ENCODE measurements at regions not wholly inside any gene's neighbourhood (a gene's known extent, or its start where the extent isn't known, plus 50 kb on each side); places are given as distances from the start of the nearest gene placed in this dataset.
A peak's percentile ranks its signal among the peaks of the same experiment; 100 is the strongest.

DNA sequence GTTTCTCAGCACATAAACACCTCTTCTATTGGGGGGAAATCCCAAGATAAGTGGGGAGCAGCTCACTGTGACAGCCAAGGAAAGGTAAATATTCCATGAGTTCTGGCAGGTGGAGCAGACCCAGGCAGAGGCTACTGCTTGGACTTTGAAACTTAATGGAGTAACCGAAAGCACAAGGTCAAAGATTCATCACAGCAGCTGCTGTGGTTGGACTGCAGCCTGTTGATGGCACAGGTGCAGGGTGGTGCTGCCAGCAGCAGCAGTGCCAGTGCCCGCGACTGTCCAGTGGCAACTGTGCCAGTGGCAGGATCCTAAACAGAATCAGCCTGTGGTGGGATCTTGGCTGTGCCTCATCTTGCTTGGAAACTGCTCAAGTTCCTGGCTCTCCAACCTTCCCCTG is 81.4 kb upstream of the ARID2 start:
- intact Hi-C loops (cut with micrococcal nuclease; ENCODE audit: unreplicated experiment), result no loop called here
- no TSS peak for BruUV-seq (replicated peaks)
- CTCF ChIA-PET (ENCODE audit: low intra/inter-chr PET ratio, low total read pairs), result no interaction called here
- TF ChIP-seq, protein P1, sequence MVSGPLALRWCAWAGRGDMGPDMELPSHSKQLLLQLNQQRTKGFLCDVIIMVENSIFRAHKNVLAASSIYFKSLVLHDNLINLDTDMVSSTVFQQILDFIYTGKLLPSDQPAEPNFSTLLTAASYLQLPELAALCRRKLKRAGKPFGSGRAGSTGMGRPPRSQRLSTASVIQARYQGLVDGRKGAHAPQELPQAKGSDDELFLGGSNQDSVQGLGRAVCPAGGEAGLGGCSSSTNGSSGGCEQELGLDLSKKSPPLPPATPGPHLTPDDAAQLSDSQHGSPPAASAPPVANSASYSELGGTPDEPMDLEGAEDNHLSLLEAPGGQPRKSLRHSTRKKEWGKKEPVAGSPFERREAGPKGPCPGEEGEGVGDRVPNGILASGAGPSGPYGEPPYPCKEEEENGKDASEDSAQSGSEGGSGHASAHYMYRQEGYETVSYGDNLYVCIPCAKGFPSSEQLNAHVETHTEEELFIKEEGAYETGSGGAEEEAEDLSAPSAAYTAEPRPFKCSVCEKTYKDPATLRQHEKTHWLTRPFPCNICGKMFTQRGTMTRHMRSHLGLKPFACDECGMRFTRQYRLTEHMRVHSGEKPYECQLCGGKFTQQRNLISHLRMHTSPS (CRISPR knock-in tag; IDR thresholded peaks at IDR 0.05; ENCODE audit: low read depth), result peak; percentile 69; the same call in 1 of the 2 replicates
- peak; percentile 82 for TF ChIP-seq HNF4A (CRISPR knock-in tag; IDR thresholded peaks at IDR 0.05)
- 0 out of 2 replicates have a peak, but pooled peaks have one; percentile 7 for TF ChIP-seq NR2F6 (IDR thresholded peaks at IDR 0.05)
- no peak for TF ChIP-seq NR2F6 (CRISPR knock-in tag; IDR thresholded peaks at IDR 0.05)
- TF ChIP-seq CEBPG (CRISPR knock-in tag; IDR thresholded peaks at IDR 0.05), result no peak
- TF ChIP-seq, protein P2, sequence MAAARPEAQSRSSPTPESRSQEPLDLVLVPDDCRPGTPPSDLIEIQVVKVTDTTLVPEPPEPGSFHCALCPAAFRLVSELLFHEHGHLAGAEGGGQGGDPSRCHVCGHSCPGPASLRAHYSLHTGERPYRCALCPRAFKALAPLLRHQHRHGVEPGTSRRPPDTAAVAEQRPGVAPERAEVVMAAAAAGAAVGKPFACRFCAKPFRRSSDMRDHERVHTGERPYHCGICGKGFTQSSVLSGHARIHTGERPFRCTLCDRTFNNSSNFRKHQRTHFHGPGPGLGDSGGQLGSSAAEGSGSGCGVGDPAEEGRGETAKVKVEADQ (CRISPR knock-in tag; IDR thresholded peaks at IDR 0.05; ENCODE audit: borderline replicate concordance), result no peak
- TF ChIP-seq HMG20B (CRISPR knock-in tag; conservative IDR thresholded peaks at IDR 0.05), result no peak
- TF ChIP-seq MED1 (CRISPR knock-in tag; IDR thresholded peaks at IDR 0.05), result no peak
- TF ChIP-seq KDM4B (CRISPR knock-in tag; IDR thresholded peaks at IDR 0.05), result no peak
- TF ChIP-seq HNF4G (IDR thresholded peaks at IDR 0.05; ENCODE audit: borderline replicate concordance, low read depth, low read length), result no peak
- 0 out of 2 replicates have a peak, but pooled peaks have one; percentile 37 for TF ChIP-seq HNF4G (CRISPR knock-in tag; IDR thresholded peaks at IDR 0.05; ENCODE audit: borderline replicate concordance, low read depth)
- TF ChIP-seq ZMYM4 (CRISPR knock-in tag; IDR thresholded peaks at IDR 0.05), result 0 out of 2 replicates have a peak, but pooled peaks have one; percentile 32
- TF ChIP-seq, protein P3, sequence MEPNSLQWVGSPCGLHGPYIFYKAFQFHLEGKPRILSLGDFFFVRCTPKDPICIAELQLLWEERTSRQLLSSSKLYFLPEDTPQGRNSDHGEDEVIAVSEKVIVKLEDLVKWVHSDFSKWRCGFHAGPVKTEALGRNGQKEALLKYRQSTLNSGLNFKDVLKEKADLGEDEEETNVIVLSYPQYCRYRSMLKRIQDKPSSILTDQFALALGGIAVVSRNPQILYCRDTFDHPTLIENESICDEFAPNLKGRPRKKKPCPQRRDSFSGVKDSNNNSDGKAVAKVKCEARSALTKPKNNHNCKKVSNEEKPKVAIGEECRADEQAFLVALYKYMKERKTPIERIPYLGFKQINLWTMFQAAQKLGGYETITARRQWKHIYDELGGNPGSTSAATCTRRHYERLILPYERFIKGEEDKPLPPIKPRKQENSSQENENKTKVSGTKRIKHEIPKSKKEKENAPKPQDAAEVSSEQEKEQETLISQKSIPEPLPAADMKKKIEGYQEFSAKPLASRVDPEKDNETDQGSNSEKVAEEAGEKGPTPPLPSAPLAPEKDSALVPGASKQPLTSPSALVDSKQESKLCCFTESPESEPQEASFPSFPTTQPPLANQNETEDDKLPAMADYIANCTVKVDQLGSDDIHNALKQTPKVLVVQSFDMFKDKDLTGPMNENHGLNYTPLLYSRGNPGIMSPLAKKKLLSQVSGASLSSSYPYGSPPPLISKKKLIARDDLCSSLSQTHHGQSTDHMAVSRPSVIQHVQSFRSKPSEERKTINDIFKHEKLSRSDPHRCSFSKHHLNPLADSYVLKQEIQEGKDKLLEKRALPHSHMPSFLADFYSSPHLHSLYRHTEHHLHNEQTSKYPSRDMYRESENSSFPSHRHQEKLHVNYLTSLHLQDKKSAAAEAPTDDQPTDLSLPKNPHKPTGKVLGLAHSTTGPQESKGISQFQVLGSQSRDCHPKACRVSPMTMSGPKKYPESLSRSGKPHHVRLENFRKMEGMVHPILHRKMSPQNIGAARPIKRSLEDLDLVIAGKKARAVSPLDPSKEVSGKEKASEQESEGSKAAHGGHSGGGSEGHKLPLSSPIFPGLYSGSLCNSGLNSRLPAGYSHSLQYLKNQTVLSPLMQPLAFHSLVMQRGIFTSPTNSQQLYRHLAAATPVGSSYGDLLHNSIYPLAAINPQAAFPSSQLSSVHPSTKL (CRISPR knock-in tag; IDR thresholded peaks at IDR 0.05), result peak; percentile 14; the same call in 1 of the 2 replicates
- TF ChIP-seq, protein P4, sequence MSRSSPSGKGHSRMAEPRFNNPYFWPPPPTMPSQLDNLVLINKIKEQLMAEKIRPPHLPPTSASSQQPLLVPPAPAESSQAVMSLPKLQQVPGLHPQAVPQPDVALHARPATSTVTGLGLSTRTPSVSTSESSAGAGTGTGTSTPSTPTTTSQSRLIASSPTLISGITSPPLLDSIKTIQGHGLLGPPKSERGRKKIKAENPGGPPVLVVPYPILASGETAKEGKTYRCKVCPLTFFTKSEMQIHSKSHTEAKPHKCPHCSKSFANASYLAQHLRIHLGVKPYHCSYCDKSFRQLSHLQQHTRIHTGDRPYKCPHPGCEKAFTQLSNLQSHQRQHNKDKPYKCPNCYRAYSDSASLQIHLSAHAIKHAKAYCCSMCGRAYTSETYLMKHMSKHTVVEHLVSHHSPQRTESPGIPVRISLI (CRISPR knock-in tag; IDR thresholded peaks at IDR 0.05; ENCODE audit: borderline replicate concordance), result no peak

More for the DNA sequence above, 81.4 kb upstream of the ARID2 start:
- H3K4me2 ChIP-seq (ENCODE audit: low read depth, low read length), result no peak overlapping the region
- no peak overlapping the region for H3K9ac ChIP-seq (ENCODE audit: insufficient read depth, low read depth, low read length)
- H3K27ac ChIP-seq (ENCODE audit: extremely low read length, insufficient read depth, low read length), result no peak overlapping the region
- peaks cover 1 to 6% of the 10 kb centered on the region in 2 experiments; a peak in 2 of 5 replicates for H3K27me3 ChIP-seq (ENCODE audit: control insufficient read depth in 1 of 2, insufficient read depth in 2 of 2, low read length in 2 of 2)
- H4K20me1 ChIP-seq (ENCODE audit: insufficient read depth, low read length), result no peaks in the 10 kb centered on the region
- no peaks in the 10 kb centered on the region for H3K79me2 ChIP-seq (ENCODE audit: insufficient read depth, low read length)
- no peaks in the 10 kb centered on the region for H3K36me3 ChIP-seq (replicated peaks in 1 of 2; ENCODE audit: control insufficient read depth in 1 of 2, insufficient read depth in 2 of 2, low read length in 2 of 2)
- in situ Hi-C loops (cut with HindIII; ENCODE audit: extremely low pct_ligation_motif_present, low pct_unique_long_range_greater_than_20kb), result no loop called here
- H3K4me3 ChIP-seq (replicated peaks in 1 of 3; ENCODE audit: insufficient read depth in 1 of 3, low read depth in 2 of 3, low read length in 3 of 3), result no peak overlapping the region
- no peak overlapping the region for H2AFZ ChIP-seq (ENCODE audit: low read length)
- POLR2A ChIA-PET, result no interaction called here
- peak; percentile 6 for DNase-seq (ENCODE audit: low spot score)
- no peaks in the 10 kb centered on the region for H3K9me3 ChIP-seq (ENCODE audit: low read length)
- peak; percentile 79 for ATAC-seq
- WGBS (ENCODE audit: low lambda C conversion rate), result 7% methylated on average over 2 of the region's 3 CpGs
- 0 out of 2 replicates have a peak, but pooled peaks cover 8% of the 10 kb centered on the region for H3K4me1 ChIP-seq (ENCODE audit: insufficient read depth, low read length)
- FAIRE-seq, result no peak
